HG02943 (cell line): ENCODE measurements at regions not wholly inside any gene's neighbourhood (a gene's known extent, or its start where the extent isn't known, plus 50 kb on each side); places are given as distances from the start of the nearest gene placed in this dataset.
"Not testable (repeated sequence)": the region's sequence is repeated elsewhere in the genome, so short reads cannot be mapped to it uniquely, and the experiment has no call there.

Experiments
- ATAC-seq: cut with Tn5 transposase; IDR thresholded peaks from one replicate; pipeline ENCODE4 v1.9.1; 2021; ENCODE audit warnings: mild to moderate bottlenecking, low read depth, moderate library complexity; ENCODE audit not compliant: unreplicated experiment

DNA sequence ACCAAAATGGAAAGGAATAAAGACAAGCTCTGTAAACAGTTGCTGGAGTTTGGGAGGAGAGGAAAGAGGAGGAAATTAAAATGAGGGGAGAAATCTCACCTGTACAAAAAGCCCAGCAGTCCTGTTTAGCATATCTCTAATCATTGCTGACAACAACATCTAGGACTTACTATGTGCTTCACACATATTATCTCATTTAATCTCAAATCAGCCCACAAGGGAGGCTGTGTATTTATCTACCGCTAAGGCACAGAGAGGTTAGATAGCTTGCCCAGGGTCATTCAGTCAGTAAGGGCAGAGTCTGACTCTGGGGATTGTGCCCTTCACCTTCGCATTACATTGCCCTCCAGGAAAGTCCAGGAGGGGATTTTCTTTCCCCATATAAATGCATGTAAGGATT lies 233.3 kb downstream of the DLEU7 start:
- ATAC-seq: no peak

DNA sequence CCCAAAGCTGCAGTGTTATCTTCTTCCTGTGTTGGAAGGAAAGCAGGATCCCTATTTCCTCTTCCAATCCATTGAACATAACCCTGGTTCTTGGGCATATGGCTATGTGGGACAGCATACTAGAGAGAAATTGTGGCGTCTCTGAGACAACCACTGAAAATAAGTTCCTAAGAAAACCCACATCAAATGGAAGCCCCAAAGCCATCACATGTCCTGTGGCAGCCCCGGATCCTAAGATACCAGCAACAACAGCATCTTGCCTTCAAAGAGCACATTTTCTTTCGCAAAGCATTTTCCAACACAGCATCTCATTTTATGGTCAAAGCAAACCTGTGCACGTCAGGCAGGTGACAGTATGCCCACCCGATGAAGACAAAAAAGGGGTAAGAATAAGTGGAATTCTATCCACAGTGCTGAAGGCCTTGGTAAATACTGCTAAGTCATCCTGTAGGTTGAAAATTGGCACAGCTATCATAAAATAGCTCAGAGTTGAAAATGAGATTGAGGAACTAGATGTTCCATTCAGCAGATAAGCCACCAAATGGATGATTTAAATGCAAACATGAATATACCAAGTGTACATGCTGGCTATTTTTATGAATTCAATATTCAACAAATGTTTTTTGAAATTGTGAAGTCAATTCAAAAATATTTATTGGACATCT lies 232.2 kb downstream of the DLEU7 start:
- ATAC-seq: no peak

- no peak for ATAC-seq
These were observed 230.8 kb downstream of the DLEU7 start for GRCh38 chr13:50612717-50613116.

DNA sequence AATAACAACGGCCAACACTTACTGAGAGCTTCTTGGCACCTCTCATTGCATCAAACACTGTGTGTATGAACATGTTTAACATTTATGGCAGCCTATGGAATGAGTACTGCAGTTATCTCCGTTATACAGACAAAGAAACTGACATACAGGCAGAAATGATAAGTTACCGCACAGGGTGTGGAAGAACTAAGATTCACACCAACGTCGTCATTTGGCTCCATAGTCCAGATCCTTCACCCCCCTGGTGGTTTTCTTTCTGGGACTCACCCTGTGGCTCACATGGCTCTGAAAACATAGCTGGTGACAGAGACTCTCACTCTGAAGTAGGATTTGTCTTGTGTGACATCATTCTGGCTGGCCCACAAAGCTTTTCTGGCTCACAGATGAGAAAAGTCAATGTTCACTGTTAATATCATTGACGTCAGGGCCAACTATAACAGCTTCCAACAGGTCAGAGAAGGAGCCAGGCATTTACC lies 230.1 kb downstream of the DLEU7 start:
- ATAC-seq: no peak

DNA sequence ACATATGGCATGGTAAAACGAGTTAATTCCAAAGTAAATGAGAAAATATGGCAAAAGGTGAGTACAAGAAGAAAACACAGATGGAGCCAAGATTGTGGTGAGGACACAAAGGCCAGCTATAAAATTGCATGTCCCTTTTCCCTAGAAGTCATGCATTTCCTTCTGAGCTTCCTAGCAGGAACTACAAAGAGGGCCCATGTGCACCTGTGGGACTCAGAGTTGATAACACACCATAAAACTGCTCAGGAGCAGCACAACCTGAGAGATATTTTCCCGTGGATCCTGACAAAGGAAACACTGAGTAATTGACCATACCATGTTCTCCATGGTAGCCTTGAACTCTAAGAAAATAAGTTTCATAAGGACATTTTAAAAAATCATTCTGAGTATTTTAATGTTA lies 228.3 kb downstream of the DLEU7 start:
- no peak for ATAC-seq

- ATAC-seq: no peak
These were observed 227.4 kb downstream of the DLEU7 start for GRCh38 chr13:50616101-50616500.

- no peak for ATAC-seq
These were observed 226.3 kb downstream of the DLEU7 start for GRCh38 chr13:50617134-50617721.

- ATAC-seq: no peak
These were observed 225.3 kb downstream of the DLEU7 start for GRCh38 chr13:50618206-50618605.

DNA sequence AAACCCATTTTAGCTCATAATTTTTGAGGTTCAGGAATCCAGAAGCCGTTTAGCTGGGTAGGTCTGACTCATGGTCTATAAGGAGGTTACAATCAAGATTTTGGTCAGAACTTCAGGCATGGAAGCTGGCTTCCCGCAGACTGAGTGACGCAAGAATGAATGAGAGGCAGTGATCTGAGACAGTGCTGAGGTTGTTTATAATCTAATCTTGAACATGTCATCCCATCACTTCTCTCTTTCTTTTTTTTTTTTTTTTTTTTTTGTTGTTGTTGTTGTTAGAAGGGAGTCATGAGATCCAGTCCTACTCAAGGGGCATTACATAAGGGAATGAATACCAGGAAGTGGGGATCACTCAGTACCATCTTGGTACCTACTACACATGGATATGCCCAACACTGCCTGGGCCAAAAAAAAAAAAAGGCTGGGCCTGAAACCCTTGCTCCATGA lies 217.4 kb downstream of the DLEU7 start:
- no peak for ATAC-seq

DNA sequence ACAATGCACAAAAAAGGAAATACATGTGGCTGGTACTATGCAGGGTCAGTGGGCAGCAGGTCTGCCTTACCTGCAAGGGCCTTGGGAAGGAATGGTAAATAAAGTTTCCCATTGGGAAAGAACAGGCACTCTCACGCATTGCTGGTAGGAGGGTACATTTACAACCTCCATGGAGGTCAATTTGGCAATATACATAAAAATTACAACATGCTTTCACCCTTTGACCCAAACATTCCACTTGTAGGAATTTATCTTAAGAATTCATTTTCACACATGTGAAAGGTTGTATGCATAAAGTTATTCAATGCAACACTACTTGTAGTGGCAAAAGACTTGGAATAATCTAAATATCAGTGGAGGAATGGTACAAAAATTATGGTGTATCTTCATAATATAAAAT lies 216.4 kb downstream of the DLEU7 start:
- no peak for ATAC-seq

- not testable (repeated sequence) for ATAC-seq
These were observed 215.0 kb downstream of the DLEU7 start for GRCh38 chr13:50628512-50628911.

DNA sequence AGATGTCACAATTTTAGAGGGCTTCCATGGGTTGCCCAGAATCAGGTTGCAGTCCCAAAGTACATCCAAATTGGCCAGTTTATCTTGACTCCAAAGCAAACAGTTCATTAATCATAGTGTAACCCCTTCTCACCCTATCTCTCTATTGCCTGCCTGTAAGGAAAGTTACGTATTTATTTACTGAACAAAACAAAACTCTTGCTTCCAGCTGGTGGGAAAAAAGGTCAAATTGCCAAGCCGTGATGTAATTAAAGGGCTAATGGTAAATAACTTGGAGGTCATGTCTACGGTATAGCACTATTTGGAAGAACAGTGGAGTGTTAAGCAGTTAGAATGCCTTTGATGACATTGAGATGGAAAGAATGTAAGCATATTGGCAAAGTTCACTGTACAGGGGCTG lies 214.0 kb downstream of the DLEU7 start:
- no peak for ATAC-seq

GRCh38 chr13:50629966-50630365 lies 213.5 kb downstream of the DLEU7 start:
- no peak for ATAC-seq

- no peak for ATAC-seq
These were observed 212.5 kb downstream of the DLEU7 start for GRCh38 chr13:50631041-50631440.

DNA sequence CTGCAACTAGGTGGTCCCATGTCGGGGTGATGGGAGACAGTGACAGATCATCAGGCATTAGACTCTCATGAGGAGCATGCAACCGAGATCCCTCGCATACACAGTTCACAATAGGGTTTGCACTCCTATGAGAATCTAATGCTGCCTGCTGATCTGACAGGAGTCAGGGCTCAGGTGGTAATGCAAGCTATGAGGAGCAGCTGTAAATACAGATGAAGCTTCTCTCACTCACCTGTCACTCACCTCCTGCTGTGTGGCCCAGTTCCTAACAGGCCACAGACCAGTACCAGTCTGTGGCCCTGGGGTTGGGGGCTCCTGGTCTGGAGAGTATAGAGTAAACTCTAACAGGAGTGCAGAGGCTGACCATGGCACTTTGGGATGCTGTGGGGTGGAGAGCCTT lies 209.2 kb downstream of the DLEU7 start:
- no peak for ATAC-seq

- no peak for ATAC-seq
These were observed 208.0 kb downstream of the DLEU7 start for GRCh38 chr13:50635504-50635903.

GRCh38 chr13:50636007-50636704 lies 207.3 kb downstream of the DLEU7 start:
- no peak for ATAC-seq

- no peak for ATAC-seq
These were observed 200.4 kb downstream of the DLEU7 start for GRCh38 chr13:50643060-50643459.

DNA sequence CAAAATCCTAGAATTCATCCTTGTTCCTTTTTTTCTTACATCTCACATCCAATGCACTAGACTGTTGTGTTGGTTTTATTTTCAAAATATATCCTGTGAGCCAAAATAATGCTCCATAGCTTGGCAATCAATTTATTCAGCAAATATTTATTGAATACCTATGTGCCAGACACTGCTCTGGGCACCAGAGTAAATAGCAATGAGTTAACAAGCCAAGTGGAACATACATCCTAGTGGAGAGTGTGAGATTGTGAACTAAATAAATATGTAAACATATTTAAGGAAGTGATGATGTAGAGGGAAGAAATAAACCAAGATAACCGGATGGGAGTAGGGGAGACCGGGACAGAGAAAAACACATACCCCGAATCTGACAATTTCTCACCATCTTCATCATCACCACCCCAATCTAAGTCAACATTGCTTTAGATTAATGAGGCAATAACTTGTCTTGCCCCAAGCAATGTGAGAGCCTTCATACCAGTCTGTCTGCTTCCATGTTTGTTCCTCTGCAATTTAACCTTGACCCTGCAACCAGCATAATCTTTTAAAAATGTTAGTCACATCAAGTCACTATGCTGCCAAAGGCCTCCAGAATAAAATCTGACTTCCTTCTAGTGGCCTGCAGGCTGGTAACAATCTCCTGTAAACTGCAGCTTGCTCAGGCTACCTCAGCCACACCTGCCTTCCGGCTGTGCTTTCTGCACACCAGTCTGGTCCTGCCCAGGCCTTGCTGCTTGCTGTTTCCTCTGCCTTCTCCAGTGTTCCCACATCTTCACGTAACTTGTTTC lies 199.2 kb downstream of the DLEU7 start:
- ATAC-seq: no peak

DNA sequence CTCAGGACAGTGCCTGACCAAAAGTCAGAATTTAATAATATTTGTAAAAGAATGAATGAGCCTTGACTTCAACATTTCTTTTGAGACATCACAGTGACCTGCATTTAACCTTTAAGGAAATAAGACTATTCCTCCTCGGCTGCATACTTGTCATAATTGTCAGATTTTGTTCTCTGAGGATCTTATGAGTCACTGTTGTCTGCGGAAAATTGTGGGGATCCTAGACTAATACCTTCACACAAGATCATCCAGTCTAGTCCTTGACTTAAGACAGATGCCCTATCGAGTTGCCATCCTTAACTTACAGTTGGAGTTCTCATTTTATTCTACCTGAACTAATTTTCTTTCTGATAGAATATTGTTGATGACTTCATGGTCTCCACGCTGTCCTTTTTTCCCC lies 198.4 kb downstream of the DLEU7 start:
- no peak for ATAC-seq

GRCh38 chr13:50646070-50646469 lies 197.4 kb downstream of the DLEU7 start:
- no peak for ATAC-seq
